Smooth muscle cell (in vitro differentiated cells): ENCODE measurements at regions not wholly inside any gene's neighbourhood (a gene's known extent, or its start where the extent isn't known, plus 50 kb on each side); places are given as distances from the start of the nearest gene placed in this dataset.

Experiments
- DNase-seq: peaks from one replicate; lab custom pipeline; 2025; ENCODE audit not compliant: unreplicated experiment; lab: John Stamatoyannopoulos, UW
- H2AFZ ChIP-seq: fragments of 200-600 bp; sonication (generic); 2 replicates; pipeline ENCODE4 v1.6.0; 2016; ENCODE audit warnings: antibody characterized with exemption, low read depth, mild to moderate bottlenecking
- H3F3A ChIP-seq: fragments of 200-600 bp; sonication (generic); 2 replicates; pipeline ENCODE4 v1.6.0; 2017; ENCODE audit warnings: antibody characterized with exemption, low read depth
- H3K27ac ChIP-seq: fragments of 200-600 bp; sonication (generic); 2 replicates; pipeline ENCODE4 v1.5.1; 2016; ENCODE audit warnings: low read depth, mild to moderate bottlenecking
- H3K27me3 ChIP-seq: fragments of 200-600 bp; sonication (generic); 2 replicates; pipeline ENCODE4 v1.6.1; 2016; ENCODE audit warnings: low read depth, mild to moderate bottlenecking
- H3K36me3 ChIP-seq: fragments of 200-600 bp; sonication (generic); 2 replicates; pipeline ENCODE4 v1.5.1; 2016; ENCODE audit warnings: low read depth
- H3K4me1 ChIP-seq: fragments of 200-600 bp; sonication (generic); 2 replicates; pipeline ENCODE4 v1.5.1; 2016; ENCODE audit warnings: low read depth
- H3K4me2 ChIP-seq: fragments of 200-600 bp; sonication (generic); 2 replicates; pipeline ENCODE4 v1.6.0; 2016; ENCODE audit warnings: mild to moderate bottlenecking
- H3K4me3 ChIP-seq: fragments of 200-600 bp; sonication (generic); 2 replicates; pipeline ENCODE4 v1.5.1; 2016; ENCODE audit warnings: mild to moderate bottlenecking
- H3K79me2 ChIP-seq: fragments of 200-600 bp; sonication (generic); 2 replicates; pipeline ENCODE4 v1.6.0; 2016; ENCODE audit warnings: low read depth, mild to moderate bottlenecking
- H3K9ac ChIP-seq: fragments of 200-600 bp; sonication (generic); 2 replicates; pipeline ENCODE4 v1.6.0; 2016; ENCODE audit warnings: low read depth
- H3K9me3 ChIP-seq: fragments of 200-600 bp; sonication (generic); replicated peaks from 2 replicates; pipeline ENCODE4 v1.5.1; 2016; ENCODE audit warnings: low read depth
- H4K20me1 ChIP-seq: fragments of 200-600 bp; sonication (generic); 2 replicates; pipeline ENCODE4 v1.6.0; 2016; ENCODE audit warnings: low read depth
- CTCF ChIP-seq: fragments of 200-600 bp; sonication (generic); IDR thresholded peaks from 2 replicates; pipeline ENCODE4 v1.5.1; 2017; ENCODE audit warnings: borderline replicate concordance, mild to moderate bottlenecking, antibody characterized with exemption; ENCODE audit not compliant: insufficient read depth, poor library complexity, severe bottlenecking
- WGBS: methylation state at CpG from one replicate; pipeline ENCODE4 v1.1.7; 2016; ENCODE audit warnings: low lambda C conversion rate; 5-methylcytosine and 5-hydroxymethylcytosine counted together

DNA sequence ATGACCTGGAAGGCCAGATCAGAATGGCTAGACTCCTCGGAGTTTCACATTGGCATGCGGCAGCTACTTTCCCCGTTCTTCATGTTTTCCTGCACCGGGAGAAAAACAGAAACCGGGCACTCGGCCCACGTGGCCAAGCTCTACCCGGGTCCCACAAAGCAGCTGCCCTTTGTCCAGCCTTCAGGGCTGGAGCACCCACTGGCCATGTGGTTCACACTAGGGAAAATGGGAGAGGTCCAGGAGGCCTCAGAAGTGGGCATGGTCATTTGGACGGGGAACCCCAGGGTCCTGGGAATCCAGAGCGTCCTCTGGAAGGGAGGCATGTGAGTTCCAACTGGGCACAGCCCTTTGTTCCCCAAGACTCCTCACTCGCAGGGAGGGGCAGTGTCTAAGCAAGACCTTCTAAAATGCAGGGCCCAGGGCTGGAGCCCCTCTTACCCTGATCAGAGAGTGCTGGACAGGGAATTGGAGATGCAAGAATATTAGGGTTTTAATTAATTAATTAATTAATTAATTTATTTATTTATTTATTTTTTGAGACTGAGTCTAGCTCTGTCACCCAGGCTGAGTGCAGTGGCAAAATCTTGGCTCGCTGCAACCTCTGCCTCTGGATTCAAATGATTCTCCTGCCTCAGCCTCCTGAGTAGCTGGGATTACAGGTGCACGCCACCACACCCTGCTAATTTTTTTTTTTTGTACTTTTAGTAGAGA, 97.2 kb upstream of the CPEB4 start:
- Histone ChIP-seq H3K9ac (no peak overlapping the region), H3K4me3 (no peak overlapping the region), H3K79me2 (no peaks in the 10 kb centered on the region), H3K4me1 (peaks cover 6% of the 10 kb centered on the region), H3K4me2 (no peak overlapping the region), H3K9me3 (no peaks in the 10 kb centered on the region), H3F3A (no peaks in the 10 kb centered on the region), H4K20me1 (no peaks in the 10 kb centered on the region), H2AFZ (no peak overlapping the region), H3K27ac (no peak overlapping the region), H3K36me3 (no peaks in the 10 kb centered on the region), H3K27me3 (no peaks in the 10 kb centered on the region)
- WGBS: 98% methylated on average over 13 of the region's 13 CpGs
- TF ChIP-seq CTCF: no peak
- DNase-seq: no peak

GRCh38 chr5:173791878-173792277, 96.3 kb upstream of the CPEB4 start:
- Histone ChIP-seq H3K79me2 (no peaks in the 10 kb centered on the region), H3F3A (no peaks in the 10 kb centered on the region), H3K4me2 (no peak overlapping the region), H4K20me1 (no peaks in the 10 kb centered on the region), H3K27ac (no peak overlapping the region), H3K9me3 (no peaks in the 10 kb centered on the region), H2AFZ (no peak overlapping the region), H3K4me1 (peaks cover 6% of the 10 kb centered on the region), H3K9ac (no peak overlapping the region), H3K27me3 (no peaks in the 10 kb centered on the region), H3K36me3 (no peaks in the 10 kb centered on the region), H3K4me3 (no peak overlapping the region)
- DNase-seq: no peak
- no peak for TF ChIP-seq CTCF
- WGBS: 95% methylated on average over 3 of the region's 3 CpGs

DNA sequence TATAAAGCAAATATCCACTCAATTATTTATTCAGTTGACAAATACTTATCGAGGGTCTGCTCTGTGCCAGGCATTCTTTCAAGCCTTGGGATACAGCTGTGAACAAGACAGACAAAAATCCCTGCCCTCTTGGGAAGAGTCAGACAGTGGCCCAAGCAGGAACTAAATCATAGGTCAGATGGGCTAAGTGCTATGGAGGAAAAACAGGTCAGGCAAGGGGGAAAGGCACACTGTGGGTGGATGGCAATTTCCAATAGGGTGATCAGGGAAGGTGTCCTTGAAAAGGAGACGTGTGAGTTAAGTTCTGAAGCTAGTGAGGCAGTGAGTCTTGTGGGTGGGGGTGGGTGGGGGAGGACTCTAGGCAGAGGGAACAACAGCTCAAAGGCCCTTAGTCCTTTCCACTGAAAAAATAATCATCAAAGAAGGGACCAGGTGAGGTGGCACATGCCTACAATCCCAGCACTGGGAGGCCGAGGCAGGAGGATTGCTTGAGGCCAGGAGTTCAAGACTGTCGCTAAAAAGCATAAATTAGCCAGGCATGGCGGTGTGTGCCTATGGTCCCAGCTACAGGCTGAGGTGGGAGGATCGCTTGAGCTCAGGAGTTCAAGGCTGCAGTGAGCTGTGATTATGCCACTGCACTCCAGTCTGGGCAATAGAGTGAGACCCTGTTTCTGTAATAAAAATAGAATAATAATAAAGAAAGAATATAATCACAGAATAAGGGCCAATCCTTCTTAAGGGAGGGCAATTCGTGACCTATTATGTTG, 95.2 kb upstream of the CPEB4 start:
- DNase-seq: no peak
- H3K79me2 ChIP-seq: no peaks in the 10 kb centered on the region
- no peak overlapping the region for H3K27ac ChIP-seq
- no peak overlapping the region for H3K4me3 ChIP-seq
- 91% methylated on average over 7 of the region's 7 CpGs for WGBS
- peaks cover 6% of the 10 kb centered on the region for H3K4me1 ChIP-seq
- no peak for TF ChIP-seq CTCF
- H4K20me1 ChIP-seq: no peaks in the 10 kb centered on the region
- H3K9ac ChIP-seq: no peak overlapping the region
- H2AFZ ChIP-seq: no peak overlapping the region
- H3K36me3 ChIP-seq: no peaks in the 10 kb centered on the region
- no peaks in the 10 kb centered on the region for H3K9me3 ChIP-seq
- no peaks in the 10 kb centered on the region for H3K27me3 ChIP-seq
- no peaks in the 10 kb centered on the region for H3F3A ChIP-seq
- no peak overlapping the region for H3K4me2 ChIP-seq
